ENCODE measurements at regions not wholly inside any gene's neighbourhood (a gene's known extent, or its start where the extent isn't known, plus 50 kb on each side); places are given as distances from the start of the nearest gene placed in this dataset.
"Not testable (repeated sequence)": the region's sequence is repeated elsewhere in the genome, so short reads cannot be mapped to it uniquely, and the experiment has no call there.

DNA sequence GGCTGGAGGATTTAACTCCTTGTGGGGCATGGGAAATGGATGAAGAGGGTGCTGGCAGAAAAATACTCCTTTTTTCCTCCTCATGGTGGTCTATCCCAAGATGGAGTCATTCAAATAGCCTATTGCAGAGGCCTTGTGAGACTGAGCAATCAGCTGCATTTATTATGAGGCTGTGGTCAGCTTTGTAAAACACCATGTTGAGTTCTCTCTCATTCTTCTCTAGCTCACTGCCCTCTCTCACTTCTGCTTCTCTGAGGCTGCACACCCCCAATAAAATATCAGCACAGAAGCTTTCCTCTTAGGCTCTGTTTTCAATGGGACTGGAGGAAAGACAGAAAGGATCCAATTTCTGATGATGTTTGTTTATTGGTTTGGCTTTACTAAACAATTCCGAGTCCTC lies 467.1 kb downstream of the ADCYAP1 start:
- Histone ChIP-seq H3K14ac (ENCODE audit: low read length) (no peak overlapping the region), H3K27ac (replicated peaks; ENCODE audit: low read length) (no peak overlapping the region), H3K4me3 (ENCODE audit: low read length in 2 of 2) (no peak overlapping the region), H3K4me1 (ENCODE audit: control insufficient read depth in 2 of 2, insufficient read depth in 1 of 2, low read depth in 1 of 2, low read length in 2 of 2) (no peaks in the 10 kb centered on the region), H2AK5ac (ENCODE audit: low read depth, low read length) (no peak overlapping the region), H2BK120ac (ENCODE audit: low read depth, low read length) (no peak overlapping the region), H3K79me1 (ENCODE audit: low read depth, low read length) (no peaks in the 10 kb centered on the region), H2AFZ (ENCODE audit: low read length) (no peak overlapping the region), H3K4me2 (ENCODE audit: insufficient read depth, low read length, poor library complexity, severe bottlenecking) (no peak overlapping the region), H2BK12ac (ENCODE audit: low read length) (no peak overlapping the region), H3K9me3 (replicated peaks in 1 of 2; ENCODE audit: control insufficient read depth in 2 of 2, insufficient read depth in 1 of 2, low read depth in 1 of 2, low read length in 2 of 2) (no peaks in the 10 kb centered on the region), H3K36me3 (replicated peaks in 1 of 2; ENCODE audit: control insufficient read depth in 2 of 2, insufficient read depth in 2 of 2, low read length in 2 of 2) (no peaks in the 10 kb centered on the region), H3K18ac (ENCODE audit: low read length) (no peak overlapping the region), H3K9ac (ENCODE audit: low read depth, low read length, poor library complexity) (no peak overlapping the region), H2BK5ac (ENCODE audit: low read length) (no peak overlapping the region), H3K4ac (ENCODE audit: low read length) (no peak overlapping the region), H4K91ac (ENCODE audit: low read depth, low read length, poor library complexity) (no peak overlapping the region), H2BK15ac (ENCODE audit: low read length) (no peak overlapping the region), H3K27me3 (ENCODE audit: control insufficient read depth in 3 of 3, insufficient read depth in 3 of 3, low read depth in 1 of 3, low read length in 3 of 3) (no peaks in the 10 kb centered on the region), H4K8ac (ENCODE audit: low read depth, low read length) (no peak overlapping the region), H3K23ac (ENCODE audit: low read depth, low read length, poor library complexity) (no peak overlapping the region)
- DNase-seq (ENCODE audit: low spot score) = no peak
- no CpG with 5 or more reads among the region's 1 CpG for WGBS, 2 donors (ENCODE audit: extremely low coverage in 2 of 2, insufficient read length in 2 of 2, insufficient replicate concordance in 1 of 2)

DNA sequence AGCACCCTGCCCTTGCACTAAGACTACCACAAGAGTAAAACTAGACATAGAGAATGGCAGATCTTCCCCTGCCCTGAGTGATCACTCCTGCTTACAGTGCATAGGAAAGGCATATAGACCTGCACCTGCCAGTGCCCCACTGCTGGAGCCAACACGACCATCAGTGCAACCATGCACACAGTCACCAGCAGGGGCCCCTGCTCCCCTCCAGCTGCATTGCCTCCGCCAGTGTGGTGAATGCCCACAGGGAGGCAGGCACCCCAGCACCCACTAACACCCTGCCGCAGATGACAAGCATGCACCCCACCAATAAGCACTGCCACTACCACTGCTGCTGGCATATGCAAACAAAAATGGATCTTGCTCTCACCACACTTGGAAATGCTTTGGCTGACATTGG lies 478.8 kb downstream of the ADCYAP1 start:
- H3K23ac ChIP-seq (ENCODE audit: low read depth, low read length, poor library complexity) = no peak overlapping the region
- H3K79me1 ChIP-seq (ENCODE audit: low read depth, low read length) = no peaks in the 10 kb centered on the region
- no peak overlapping the region for H2BK15ac ChIP-seq (ENCODE audit: low read length)
- no CpG with 5 or more reads among the region's 3 CpGs for WGBS, 2 donors (ENCODE audit: extremely low coverage in 2 of 2, insufficient read length in 2 of 2, insufficient replicate concordance in 1 of 2)
- H2BK12ac ChIP-seq (ENCODE audit: low read length) = no peak overlapping the region
- no peak overlapping the region for H3K27ac ChIP-seq (replicated peaks; ENCODE audit: low read length)
- no peaks in the 10 kb centered on the region for H3K27me3 ChIP-seq (ENCODE audit: control insufficient read depth in 3 of 3, insufficient read depth in 3 of 3, low read depth in 1 of 3, low read length in 3 of 3)
- no peak overlapping the region for H2AFZ ChIP-seq (ENCODE audit: low read length)
- no peaks in the 10 kb centered on the region for H3K36me3 ChIP-seq (replicated peaks in 1 of 2; ENCODE audit: control insufficient read depth in 2 of 2, insufficient read depth in 2 of 2, low read length in 2 of 2)
- H3K14ac ChIP-seq (ENCODE audit: low read length) = no peak overlapping the region
- no peak overlapping the region for H2BK5ac ChIP-seq (ENCODE audit: low read length)
- no peak overlapping the region for H3K9ac ChIP-seq (ENCODE audit: low read depth, low read length, poor library complexity)
- H3K4me2 ChIP-seq (ENCODE audit: insufficient read depth, low read length, poor library complexity, severe bottlenecking) = no peak overlapping the region
- H3K4ac ChIP-seq (ENCODE audit: low read length) = no peak overlapping the region
- no peak overlapping the region for H2BK120ac ChIP-seq (ENCODE audit: low read depth, low read length)
- no peak for DNase-seq (ENCODE audit: low spot score)
- H4K8ac ChIP-seq (ENCODE audit: low read depth, low read length) = no peak overlapping the region
- no peak overlapping the region for H3K18ac ChIP-seq (ENCODE audit: low read length)
- no peak overlapping the region for H3K4me3 ChIP-seq (ENCODE audit: low read length in 2 of 2)
- no peaks in the 10 kb centered on the region for H3K9me3 ChIP-seq (replicated peaks in 1 of 2; ENCODE audit: control insufficient read depth in 2 of 2, insufficient read depth in 1 of 2, low read depth in 1 of 2, low read length in 2 of 2)
- no peak overlapping the region for H4K91ac ChIP-seq (ENCODE audit: low read depth, low read length, poor library complexity)
- no peak overlapping the region for H2AK5ac ChIP-seq (ENCODE audit: low read depth, low read length)
- no peaks in the 10 kb centered on the region for H3K4me1 ChIP-seq (ENCODE audit: control insufficient read depth in 2 of 2, insufficient read depth in 1 of 2, low read depth in 1 of 2, low read length in 2 of 2)

DNA sequence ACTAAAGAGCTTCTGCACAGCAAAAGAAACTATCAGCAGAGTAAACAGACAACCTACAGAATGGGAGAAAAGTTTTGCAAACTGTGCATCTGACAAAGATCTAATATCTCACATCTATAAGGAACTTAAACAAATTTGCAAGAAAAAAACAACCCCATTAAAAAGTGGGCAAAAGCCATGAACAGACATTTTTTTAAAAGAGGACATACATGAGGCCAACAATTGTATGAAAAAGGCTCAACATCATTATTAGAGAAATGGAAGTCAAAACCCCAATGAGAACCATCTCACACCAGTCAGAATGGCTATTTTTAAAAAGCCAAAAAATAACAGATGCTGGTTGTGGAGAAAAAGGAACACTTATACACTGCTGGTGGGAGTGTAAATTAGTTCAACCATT lies 483.8 kb downstream of the ADCYAP1 start:
- not testable (repeated sequence) for H3K27ac ChIP-seq (replicated peaks; ENCODE audit: low read length); DNase-seq (ENCODE audit: low spot score); H2AFZ ChIP-seq (ENCODE audit: low read length); H3K23ac ChIP-seq (ENCODE audit: low read depth, low read length, poor library complexity); H4K8ac ChIP-seq (ENCODE audit: low read depth, low read length); H3K79me1 ChIP-seq (ENCODE audit: low read depth, low read length); H3K9me3 ChIP-seq (replicated peaks in 1 of 2; ENCODE audit: control insufficient read depth in 2 of 2, insufficient read depth in 1 of 2, low read depth in 1 of 2, low read length in 2 of 2); H2AK5ac ChIP-seq (ENCODE audit: low read depth, low read length); H3K4me1 ChIP-seq (ENCODE audit: control insufficient read depth in 2 of 2, insufficient read depth in 1 of 2, low read depth in 1 of 2, low read length in 2 of 2); H2BK15ac ChIP-seq (ENCODE audit: low read length); H3K9ac ChIP-seq (ENCODE audit: low read depth, low read length, poor library complexity); H2BK5ac ChIP-seq (ENCODE audit: low read length); H3K27me3 ChIP-seq (ENCODE audit: control insufficient read depth in 3 of 3, insufficient read depth in 3 of 3, low read depth in 1 of 3, low read length in 3 of 3); H4K91ac ChIP-seq (ENCODE audit: low read depth, low read length, poor library complexity); H2BK12ac ChIP-seq (ENCODE audit: low read length); H3K18ac ChIP-seq (ENCODE audit: low read length); H3K4me3 ChIP-seq (ENCODE audit: low read length in 2 of 2); H3K4me2 ChIP-seq (ENCODE audit: insufficient read depth, low read length, poor library complexity, severe bottlenecking); H3K36me3 ChIP-seq (replicated peaks in 1 of 2; ENCODE audit: control insufficient read depth in 2 of 2, insufficient read depth in 2 of 2, low read length in 2 of 2); H3K4ac ChIP-seq (ENCODE audit: low read length); H2BK120ac ChIP-seq (ENCODE audit: low read depth, low read length); H3K14ac ChIP-seq (ENCODE audit: low read length)

DNA sequence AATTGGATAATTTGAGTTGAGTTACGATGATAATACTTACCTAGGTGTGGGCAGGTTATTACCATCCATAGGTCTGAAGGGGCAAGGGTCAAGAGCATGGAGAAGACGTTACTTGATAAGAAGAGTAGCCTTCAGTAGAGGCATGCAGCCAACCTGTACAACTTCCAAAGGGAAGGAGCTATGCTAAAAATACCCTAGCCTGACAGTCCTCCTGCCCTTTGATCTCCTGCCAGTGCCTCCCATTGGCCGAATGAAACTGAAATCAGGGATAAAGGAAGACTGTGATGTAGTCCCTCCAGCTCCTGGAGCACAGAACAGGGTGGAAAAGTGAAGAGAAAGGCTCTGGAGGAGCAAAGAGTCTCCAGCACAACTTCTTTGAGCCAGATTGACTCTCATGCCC lies 487.4 kb downstream of the ADCYAP1 start:
- Histone ChIP-seq H3K27me3 (ENCODE audit: control insufficient read depth in 3 of 3, insufficient read depth in 3 of 3, low read depth in 1 of 3, low read length in 3 of 3) (no peaks in the 10 kb centered on the region), H3K4me3 (ENCODE audit: low read length in 2 of 2) (no peak overlapping the region), H2AFZ (ENCODE audit: low read length) (no peak overlapping the region), H2BK120ac (ENCODE audit: low read depth, low read length) (no peak overlapping the region), H2AK5ac (ENCODE audit: low read depth, low read length) (no peak overlapping the region), H3K23ac (ENCODE audit: low read depth, low read length, poor library complexity) (no peak overlapping the region), H3K18ac (ENCODE audit: low read length) (no peak overlapping the region), H4K8ac (ENCODE audit: low read depth, low read length) (no peak overlapping the region), H3K27ac (replicated peaks; ENCODE audit: low read length) (no peak overlapping the region), H3K9ac (ENCODE audit: low read depth, low read length, poor library complexity) (no peak overlapping the region), H3K4ac (ENCODE audit: low read length) (no peak overlapping the region), H2BK15ac (ENCODE audit: low read length) (no peak overlapping the region), H3K14ac (ENCODE audit: low read length) (no peak overlapping the region), H2BK5ac (ENCODE audit: low read length) (no peak overlapping the region), H3K4me1 (ENCODE audit: control insufficient read depth in 2 of 2, insufficient read depth in 1 of 2, low read depth in 1 of 2, low read length in 2 of 2) (no peaks in the 10 kb centered on the region), H3K9me3 (replicated peaks in 1 of 2; ENCODE audit: control insufficient read depth in 2 of 2, insufficient read depth in 1 of 2, low read depth in 1 of 2, low read length in 2 of 2) (no peaks in the 10 kb centered on the region), H3K79me1 (ENCODE audit: low read depth, low read length) (no peaks in the 10 kb centered on the region), H2BK12ac (ENCODE audit: low read length) (no peak overlapping the region), H3K36me3 (replicated peaks in 1 of 2; ENCODE audit: control insufficient read depth in 2 of 2, insufficient read depth in 2 of 2, low read length in 2 of 2) (no peaks in the 10 kb centered on the region), H4K91ac (ENCODE audit: low read depth, low read length, poor library complexity) (no peak overlapping the region), H3K4me2 (ENCODE audit: insufficient read depth, low read length, poor library complexity, severe bottlenecking) (no peak overlapping the region)
- no peak for DNase-seq (ENCODE audit: low spot score)
- WGBS, 2 donors (ENCODE audit: extremely low coverage in 2 of 2, insufficient read length in 2 of 2, insufficient replicate concordance in 1 of 2) = no CpG with 5 or more reads among the region's 3 CpGs
